HG02840 (cell line): ENCODE measurements at regions not wholly inside any gene's neighbourhood (a gene's known extent, or its start where the extent isn't known, plus 50 kb on each side); places are given as distances from the start of the nearest gene placed in this dataset.

Source experiments
- ATAC-seq: cut with Tn5 transposase; IDR thresholded peaks from one replicate; pipeline ENCODE4 v1.9.1; 2021; ENCODE audit warnings: mild to moderate bottlenecking, moderate library complexity, moderate number of reproducible peaks; ENCODE audit not compliant: unreplicated experiment, low FRiP score

GRCh38 chr16:86176462-86176861, 277.5 kb downstream of the IRF8 start:
- ATAC-seq = no peak

GRCh38 chr16:86180244-86180643, 281.3 kb downstream of the IRF8 start:
- ATAC-seq = no peak

- ATAC-seq = no peak
Measured at GRCh38 chr16:86180780-86181179, 281.8 kb downstream of the IRF8 start.

- no peak for ATAC-seq
Measured at GRCh38 chr16:86181526-86181925, 282.6 kb downstream of the IRF8 start.

- ATAC-seq = no peak
Measured at GRCh38 chr16:86184185-86184584, 285.2 kb downstream of the IRF8 start.

- no peak for ATAC-seq
Measured at GRCh38 chr16:86185089-86185488, 286.1 kb downstream of the IRF8 start.

GRCh38 chr16:86186313-86186712, 287.4 kb downstream of the IRF8 start:
- no peak for ATAC-seq

GRCh38 chr16:86189934-86190333, 291.0 kb downstream of the IRF8 start:
- no peak for ATAC-seq

- ATAC-seq = no peak
Measured at GRCh38 chr16:86191663-86192062, 292.7 kb downstream of the IRF8 start.

GRCh38 chr16:86193528-86194193, 294.7 kb downstream of the IRF8 start:
- ATAC-seq = no peak

GRCh38 chr16:86195863-86196630, 297.1 kb downstream of the IRF8 start:
- ATAC-seq = no peak

- no peak for ATAC-seq
Measured at GRCh38 chr16:86196687-86197391, 297.9 kb downstream of the IRF8 start.

- no peak for ATAC-seq
Measured at GRCh38 chr16:86198206-86199118, 299.5 kb downstream of the IRF8 start.

- ATAC-seq = no peak
Measured at GRCh38 chr16:86199182-86199581, 300.2 kb downstream of the IRF8 start.

GRCh38 chr16:86199871-86200695, 301.1 kb downstream of the IRF8 start:
- ATAC-seq = no peak

GRCh38 chr16:86200722-86201121, 301.8 kb downstream of the IRF8 start:
- no peak for ATAC-seq

- no peak for ATAC-seq
Measured at GRCh38 chr16:86201746-86202145, 302.8 kb downstream of the IRF8 start.

GRCh38 chr16:86202267-86202666, 303.3 kb downstream of the IRF8 start:
- ATAC-seq = no peak

GRCh38 chr16:86202760-86203426, 303.9 kb downstream of the IRF8 start:
- ATAC-seq = no peak
